NCI-H82 treated with DMSO at 0.1 percent for 48 hours (cell line): ENCODE measurements at regions not wholly inside any gene's neighbourhood (a gene's known extent, or its start where the extent isn't known, plus 50 kb on each side); places are given as distances from the start of the nearest gene placed in this dataset.

Experiments used
- DNase-seq: peaks from one replicate; lab custom pipeline; 2025; ENCODE audit not compliant: unreplicated experiment; lab: John Stamatoyannopoulos, UW

DNA sequence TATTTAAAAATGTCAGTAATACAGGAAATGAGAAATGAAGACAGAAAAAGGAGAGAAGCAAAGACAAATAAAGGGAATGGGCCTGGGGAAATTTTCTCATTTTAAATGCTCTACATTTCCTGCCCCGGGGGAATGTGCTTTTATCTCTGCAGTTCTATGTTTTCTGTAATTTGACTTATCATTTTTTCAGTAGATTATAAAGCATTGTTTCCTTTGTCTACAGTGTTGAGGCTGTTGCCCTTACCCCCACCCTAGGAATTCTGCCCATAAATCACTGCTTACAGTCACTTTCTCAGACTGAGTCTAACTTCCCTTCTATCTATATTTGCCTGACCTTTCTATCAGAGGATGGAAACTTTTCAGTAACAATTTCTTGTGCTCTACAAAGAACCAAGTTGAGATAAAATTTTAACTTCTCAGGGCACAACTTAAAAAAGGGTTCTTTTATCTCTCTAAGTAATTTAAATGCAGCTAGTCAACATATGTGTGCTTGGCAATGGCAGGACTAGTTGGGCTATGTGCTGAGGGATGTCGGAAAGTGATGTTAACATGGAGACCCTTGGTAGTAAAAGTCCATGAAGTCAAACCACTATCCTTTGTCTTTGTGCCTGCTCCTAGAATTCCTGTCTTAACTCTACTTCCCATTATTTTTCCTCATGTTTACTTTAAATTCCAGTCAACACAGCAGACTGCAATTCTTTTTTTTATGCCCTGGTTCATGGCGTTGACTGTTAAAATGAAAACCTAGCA, 146.5 kb upstream of the MMADHC start:
- DNase-seq: no peak

DNA sequence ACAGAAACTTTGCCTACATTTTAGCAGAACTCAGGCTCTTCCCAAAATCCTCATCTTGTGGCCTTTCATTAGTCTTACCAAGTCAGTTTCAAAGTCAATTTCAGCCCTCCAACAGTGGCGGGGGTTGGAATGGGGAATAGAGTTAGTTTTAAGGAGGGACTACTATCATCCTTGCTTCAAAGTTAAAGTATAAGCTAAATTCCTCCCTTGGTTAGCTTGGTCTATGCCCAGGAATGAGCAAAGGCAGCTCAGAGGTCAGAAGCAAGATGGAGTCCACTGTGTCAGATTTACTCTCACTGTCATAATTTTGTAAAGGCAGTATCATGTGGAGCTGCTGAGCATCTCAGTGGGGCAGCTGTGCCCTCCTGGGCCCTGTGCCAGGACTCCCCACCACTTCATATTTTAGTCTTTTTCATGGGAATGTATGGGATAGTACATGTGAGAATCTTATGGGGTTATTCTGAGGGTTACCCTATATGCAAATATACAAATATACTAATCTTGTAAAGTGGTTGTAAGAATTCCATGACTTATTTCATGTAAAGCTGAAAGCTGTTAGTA, 145.2 kb upstream of the MMADHC start:
- DNase-seq: no peak

DNA sequence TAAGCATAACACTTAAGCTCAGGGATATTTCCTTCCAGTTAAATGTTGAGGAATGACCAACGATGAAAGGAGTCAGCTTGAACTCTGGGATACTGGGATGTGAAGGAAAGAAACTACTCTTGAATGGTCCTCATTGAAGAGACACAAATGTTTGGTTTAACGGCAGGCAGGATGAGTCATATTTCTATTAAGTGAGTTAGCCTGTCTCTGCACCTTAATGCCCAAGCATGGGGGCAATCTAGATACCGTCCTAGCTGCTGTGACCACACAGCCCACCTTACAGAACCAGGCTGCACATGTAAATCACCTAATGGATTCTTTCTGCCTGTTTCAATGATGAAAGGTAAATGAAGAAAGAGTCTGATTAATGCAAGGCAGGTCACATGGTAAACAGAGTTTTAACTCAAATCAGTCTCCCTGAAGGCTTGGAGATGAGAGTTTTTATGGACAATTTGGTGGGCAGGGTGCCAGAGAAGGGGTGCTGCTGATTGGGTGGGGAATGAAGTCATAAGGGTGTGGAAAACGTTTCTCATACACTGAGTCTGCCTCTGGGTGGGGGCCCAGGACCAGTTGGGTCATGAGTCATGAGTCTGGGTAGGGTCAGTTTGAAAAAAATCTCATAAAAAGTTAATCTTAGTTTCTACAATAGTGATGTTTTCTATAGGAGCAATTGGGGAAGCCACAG, 144.6 kb upstream of the MMADHC start:
- DNase-seq: no peak

DNA sequence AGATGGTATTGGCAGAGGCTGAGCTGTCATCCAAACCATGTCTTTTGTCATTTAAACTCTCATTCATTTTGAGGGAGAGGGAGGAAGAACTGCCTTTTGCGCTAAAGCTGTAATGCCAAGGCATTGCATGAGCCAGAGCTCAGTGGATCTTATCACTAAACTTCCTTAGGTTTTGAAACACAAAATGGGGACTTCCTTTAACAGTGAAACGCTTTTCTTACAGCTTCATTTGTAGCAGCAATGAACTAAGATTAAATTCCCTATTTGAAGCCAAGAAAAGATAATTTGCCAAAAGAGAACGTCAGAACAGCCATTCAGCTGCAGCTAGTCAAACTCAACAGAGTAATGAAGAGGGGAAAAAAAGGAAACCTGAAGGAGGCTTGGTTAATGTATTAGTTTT, 143.5 kb upstream of the MMADHC start:
- DNase-seq: no peak

DNA sequence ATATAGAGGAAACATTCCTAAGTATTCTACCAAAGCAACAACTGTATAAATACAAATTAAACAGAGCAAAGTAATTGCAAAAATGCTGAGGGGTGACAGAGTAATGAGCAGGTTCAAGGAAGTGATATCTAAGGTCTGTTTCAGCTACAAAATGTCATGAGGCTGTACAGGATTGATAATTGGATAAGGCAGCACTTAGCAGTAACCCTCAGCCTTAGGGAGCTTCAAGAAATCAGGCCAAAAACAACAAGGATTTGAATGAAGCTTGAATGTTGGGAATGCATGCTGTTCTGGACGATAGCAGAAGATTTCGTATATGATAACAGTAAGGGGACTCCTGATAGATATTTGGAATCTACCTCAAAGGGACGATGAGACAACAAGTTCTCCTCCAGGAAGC, 142.0 kb upstream of the MMADHC start:
- DNase-seq: no peak

DNA sequence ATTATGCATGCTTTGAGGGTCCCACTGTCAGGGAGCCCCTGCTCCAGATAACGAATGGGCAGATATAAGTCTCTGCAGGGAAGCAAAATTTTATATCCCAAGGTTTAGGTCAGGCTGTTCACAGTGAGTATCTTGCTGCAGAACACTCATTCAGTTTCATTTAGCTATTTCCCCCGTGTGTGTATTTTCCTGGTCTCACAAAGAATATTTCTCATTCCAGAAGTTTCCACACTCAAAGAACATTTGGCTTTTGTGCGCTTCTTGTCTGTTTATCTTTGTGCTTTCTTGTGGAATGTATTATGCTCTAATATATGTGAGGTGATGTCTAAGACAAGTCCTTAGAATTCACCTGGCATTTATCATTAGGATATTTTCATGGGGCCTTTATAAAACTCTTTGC, 140.4 kb upstream of the MMADHC start:
- no peak for DNase-seq

DNA sequence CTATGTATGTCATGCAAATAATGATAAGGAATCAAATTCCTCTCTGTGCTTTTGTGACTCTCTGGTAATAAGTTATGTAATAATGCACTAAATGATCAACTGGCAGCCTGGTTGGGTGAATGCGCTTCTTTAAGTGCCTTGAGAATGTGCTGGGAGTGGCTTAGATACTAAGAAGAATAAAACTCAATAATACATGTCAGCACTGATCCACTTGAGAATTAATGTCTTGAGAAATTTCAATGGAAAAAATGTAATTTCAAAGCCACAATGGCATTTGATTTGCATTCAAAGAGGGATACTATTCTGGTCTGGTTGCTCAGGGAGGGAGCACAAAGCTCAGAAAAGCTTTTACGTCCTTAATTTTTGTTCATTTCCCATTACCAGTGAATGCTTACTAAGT, 137.7 kb upstream of the MMADHC start:
- no peak for DNase-seq

DNA sequence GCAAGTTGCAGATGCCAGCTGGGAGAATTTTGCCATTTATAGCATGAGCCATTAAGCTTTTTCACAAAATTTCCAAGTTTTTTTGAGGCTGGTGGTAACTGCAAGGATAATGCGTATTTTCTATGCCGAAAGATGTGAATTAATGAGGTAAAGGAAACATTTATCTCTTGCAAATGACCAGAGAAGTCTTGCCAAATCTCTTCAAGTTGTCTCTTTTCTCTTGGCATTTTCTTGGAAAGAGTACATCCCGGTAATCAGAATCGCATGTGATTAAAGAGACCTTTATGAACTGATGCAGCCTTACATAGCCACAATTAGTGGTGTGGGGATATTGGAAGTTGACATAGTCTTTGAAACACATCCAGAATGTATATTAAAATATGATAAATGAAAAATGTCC, 136.5 kb upstream of the MMADHC start:
- DNase-seq: no peak

DNA sequence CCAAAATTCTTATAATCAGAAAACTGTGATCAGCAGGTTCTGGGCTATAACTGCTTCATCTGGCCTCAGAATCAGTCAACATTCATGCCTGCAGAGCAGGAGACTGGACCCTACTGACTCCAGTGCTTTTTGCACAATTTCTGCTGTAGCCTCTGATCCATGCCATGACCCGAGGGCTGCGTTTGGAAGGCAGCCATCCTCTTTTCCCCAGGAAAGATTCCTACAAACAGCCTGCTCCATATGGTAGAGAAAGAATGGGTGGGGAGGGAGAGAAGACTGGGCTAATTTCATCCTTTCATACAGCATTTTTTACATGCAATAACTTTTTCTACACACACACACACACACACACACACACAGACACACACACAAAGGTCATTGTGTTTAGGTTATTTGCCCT, 133.0 kb upstream of the MMADHC start:
- DNase-seq: no peak

DNA sequence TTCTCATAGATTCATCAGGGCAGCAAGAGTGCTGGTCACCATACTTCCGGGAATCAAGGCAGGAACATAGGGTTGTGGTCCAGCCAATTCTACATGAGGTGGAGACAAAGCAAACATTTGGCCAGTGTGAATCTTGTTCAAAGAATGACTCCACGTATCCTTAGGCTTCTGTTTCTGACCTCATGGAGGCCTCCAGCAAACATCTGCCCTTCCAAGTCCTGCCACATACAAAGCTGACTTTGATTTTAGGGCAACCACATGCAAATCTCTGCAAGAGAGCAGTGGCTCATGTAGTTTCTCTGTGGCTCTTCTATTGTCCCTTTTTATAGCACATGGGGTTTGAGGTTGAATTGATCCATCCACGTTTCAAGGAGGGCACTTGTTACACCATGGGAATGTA, 132.1 kb upstream of the MMADHC start:
- no peak for DNase-seq

DNA sequence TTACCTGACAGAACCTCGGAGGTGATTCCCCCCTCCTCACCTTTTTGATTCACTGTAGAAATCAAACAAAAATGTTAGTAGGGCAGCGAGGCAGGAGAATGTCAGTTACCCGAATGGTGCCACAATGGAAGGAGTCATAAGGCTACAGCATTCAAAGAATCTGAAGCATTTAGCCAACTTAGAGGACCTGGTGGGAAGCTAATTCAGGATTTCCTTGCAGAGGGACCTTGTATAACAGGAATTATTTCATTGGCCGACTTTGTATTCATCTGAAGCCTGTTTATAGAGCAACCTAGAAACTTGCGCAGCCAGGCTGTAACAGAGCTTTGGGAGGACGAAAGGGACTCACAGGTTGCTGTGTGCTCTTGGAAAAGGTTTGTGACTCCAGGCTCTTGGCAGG, 129.1 kb upstream of the MMADHC start:
- DNase-seq: no peak

DNA sequence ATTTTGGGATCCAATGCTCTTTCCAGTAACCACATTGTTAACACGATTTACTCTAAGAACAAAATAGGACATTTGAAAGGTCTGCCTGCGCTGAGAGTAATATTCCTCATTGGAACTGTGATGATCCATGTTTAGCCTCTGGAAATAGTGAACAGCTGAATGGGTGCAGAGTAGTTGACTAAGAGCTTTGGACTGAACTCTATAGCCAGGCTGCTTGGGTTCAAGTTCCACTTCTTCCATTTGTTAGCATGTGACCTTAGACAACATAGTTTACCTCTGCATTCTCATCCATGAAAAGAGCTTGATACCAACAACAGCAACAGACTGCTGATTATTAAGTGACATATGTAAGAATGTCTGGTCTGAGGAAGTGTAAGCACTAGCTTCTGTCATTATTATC, 128.3 kb upstream of the MMADHC start:
- no peak for DNase-seq

DNA sequence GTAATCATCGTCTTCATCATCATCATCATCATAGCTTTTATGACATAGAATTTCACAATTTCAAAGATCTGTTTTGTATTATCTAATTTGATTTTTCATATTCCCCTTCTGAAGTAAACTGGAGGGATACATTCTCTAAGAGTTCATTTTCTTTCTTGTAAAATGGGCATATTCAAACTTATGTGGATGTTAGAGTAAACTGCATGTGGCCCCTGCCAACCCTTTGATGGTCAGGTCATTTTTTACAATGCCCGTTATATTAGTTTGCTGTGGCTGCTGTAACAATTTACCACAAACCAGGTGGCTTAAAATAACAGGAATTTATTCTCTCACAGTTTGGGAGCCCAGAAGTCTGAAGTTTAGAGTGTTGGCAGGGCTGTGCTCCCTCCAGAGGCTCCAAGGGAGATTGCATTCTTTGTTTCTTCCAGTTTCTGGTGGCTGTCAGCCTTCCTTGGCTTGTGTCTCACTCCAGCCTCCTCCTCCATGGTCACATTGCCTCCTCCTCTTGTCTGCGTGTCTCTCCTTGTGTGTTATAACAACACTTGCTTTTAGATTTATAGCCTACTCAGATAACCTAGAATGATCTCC, 127.5 kb upstream of the MMADHC start:
- no peak for DNase-seq

DNA sequence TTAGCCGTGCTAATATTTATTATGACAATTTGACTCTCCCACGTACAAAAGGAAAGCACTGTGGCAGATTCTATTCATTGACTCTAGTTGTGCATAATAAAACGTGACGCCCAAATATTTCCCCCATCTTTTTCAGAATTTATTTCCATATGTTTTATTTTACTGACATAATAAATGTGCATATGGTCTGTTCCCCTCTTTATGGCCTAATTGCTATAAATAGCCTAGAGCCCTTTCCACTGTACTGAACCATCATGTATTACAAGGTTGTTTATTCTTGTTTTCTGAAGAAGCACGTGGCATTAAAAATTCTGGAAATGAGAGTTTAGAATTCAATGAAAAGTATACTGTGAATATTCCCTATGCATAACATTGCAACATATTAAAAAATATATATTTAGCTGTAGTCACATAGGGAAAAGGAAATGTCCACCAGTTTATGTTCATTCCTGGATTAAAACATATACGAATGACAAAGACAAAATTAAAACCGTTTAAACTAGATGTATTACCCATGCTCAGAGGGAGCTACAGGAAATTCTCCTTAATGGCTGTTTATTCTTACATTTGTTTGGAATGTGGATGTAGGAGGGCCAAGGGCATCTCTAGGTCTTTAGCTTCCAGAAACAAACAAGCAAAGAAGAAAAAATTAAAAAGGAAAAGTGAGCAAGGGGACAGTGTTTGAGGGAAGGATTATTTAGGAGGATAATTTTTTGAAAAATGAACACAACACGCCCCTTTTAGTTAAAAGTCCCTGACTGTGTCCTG, 122.1 kb upstream of the MMADHC start:
- no peak for DNase-seq

DNA sequence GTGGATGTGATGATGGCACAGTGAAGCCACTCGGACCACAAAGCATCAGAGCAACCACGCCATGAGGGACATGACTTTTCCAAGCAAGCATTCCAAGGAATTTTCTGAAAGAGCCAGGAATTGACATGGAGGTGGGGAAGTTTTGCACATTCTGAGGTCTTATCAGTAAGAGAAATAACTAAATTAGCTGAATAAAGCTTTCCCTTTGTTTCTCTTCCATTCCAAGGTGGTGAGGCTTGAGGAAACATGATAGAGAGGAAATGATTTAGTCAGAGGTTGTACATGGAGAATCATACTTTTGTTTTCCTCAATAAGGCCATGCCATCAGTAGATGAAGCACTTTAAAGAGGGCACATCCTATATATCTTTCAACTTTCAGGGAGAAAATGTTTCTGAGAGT, 115.7 kb upstream of the MMADHC start:
- no peak for DNase-seq

DNA sequence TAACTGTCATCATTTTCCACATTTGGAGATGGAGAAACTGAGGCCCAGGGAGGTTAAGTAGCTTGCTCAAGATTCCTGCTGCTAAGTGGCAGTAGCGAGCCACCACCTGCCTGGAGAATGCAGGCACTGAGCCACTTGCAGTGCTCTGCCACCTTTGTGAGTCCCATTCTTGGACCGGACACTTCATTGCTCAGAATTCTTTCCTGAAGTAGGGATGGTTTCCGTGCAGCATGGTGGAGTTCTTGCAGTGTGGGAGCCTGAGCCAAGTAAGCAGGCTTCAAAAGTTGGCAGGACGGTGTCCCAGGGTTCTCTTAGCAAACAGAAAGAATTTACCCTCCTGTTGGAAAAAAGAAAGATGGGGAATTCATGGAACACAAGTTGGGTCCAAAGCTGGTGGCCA, 115.0 kb upstream of the MMADHC start:
- no peak for DNase-seq

DNA sequence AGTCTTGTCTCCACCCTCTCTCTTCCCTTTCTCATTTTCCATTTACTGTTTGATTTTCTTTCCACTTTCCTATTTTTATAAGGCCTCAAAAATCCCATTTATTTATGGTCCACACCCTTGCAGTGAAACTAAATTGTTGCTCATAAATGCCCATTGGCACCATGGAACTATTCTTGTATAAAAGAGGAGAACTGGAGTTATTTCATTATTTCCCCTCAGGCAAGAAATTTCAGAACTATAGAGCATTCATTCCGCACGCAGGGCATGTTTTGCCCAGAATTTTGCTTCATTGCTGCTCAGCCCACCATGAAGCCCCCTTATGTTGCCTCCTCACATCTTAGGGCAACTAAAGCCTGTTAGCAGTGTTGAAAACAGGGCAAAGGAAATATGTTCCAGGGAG, 113.7 kb upstream of the MMADHC start:
- DNase-seq: no peak

DNA sequence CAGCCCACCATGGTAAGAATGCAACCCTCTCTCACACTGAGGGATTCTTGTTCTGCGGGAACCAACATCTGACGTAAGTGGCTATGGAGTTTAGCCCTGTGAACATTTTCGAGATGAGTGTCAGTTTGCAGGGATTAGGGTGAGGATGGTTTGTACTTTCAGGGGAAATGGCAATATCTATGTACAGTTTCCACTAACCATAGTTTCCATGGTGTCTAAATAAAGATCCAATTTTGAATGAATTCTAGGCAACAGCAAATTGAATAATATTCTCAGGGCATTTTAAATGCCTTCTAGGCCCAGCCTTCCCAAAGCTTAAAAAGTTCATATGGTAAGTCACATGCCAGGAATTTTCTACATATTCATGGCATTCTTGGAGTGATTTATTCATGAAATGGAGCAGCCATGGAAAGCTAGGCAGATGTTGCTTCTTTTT, 105.4 kb upstream of the MMADHC start:
- no peak for DNase-seq

DNA sequence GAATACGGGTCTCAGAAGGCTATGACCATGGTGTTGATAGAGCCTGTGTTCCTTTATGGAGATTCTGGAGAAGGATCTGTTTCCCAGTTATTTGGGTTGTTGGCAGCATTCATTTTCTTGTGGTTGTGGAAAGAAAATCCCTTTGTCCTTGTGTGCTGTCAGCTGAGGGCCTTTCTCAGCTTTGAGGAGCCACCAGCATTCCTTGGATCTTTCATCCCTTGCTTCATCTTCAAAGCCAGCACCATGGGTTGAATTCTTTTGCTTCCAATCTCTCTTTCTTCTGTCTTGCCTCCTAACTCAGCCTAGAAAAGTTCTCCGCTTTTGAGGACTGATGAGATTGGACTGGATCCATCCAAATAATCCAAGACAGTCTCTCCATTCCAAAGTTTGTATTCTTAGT, 103.2 kb upstream of the MMADHC start:
- no peak for DNase-seq

DNA sequence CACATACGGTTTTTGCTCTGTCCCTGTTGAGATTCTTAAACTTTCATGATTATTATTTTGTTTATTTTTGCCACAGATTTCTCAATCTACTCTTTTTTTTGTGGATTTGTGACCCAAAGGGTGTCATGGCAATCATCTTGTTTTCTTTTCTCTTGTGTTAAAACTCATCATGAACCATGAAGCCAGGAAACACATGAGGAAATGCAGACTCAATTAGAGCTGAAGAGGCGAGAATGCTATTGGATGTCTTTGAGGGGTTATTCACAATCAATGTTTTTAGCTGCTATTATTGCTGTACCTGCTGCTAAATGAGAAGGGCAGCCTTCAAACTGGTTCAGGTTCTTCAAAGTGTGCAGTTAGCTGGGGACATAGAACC, 99.5 kb upstream of the MMADHC start:
- no peak for DNase-seq
